ENCODE measurements at regions not wholly inside any gene's neighbourhood (a gene's known extent, or its start where the extent isn't known, plus 50 kb on each side); places are given as distances from the start of the nearest gene placed in this dataset.

- TF ChIP-seq CTCF (IDR thresholded peaks at IDR 0.05) (no peak), POLR2A (IDR thresholded peaks at IDR 0.05) (no peak)
These were observed 119.8 kb downstream of the RBFOX3 start for GRCh38 chr17:79491006-79491405.

Data from body of pancreas (tissue), 4 donors.